NCI-H82 treated with DMSO at 0.1 percent for 48 hours (cell line): ENCODE measurements at regions not wholly inside any gene's neighbourhood (a gene's known extent, or its start where the extent isn't known, plus 50 kb on each side); places are given as distances from the start of the nearest gene placed in this dataset.
"Not testable (repeated sequence)": the region's sequence is repeated elsewhere in the genome, so short reads cannot be mapped to it uniquely, and the experiment has no call there.

Source experiments
- DNase-seq: peaks from one replicate; lab custom pipeline; 2025; ENCODE audit not compliant: unreplicated experiment; lab: John Stamatoyannopoulos, UW

DNA sequence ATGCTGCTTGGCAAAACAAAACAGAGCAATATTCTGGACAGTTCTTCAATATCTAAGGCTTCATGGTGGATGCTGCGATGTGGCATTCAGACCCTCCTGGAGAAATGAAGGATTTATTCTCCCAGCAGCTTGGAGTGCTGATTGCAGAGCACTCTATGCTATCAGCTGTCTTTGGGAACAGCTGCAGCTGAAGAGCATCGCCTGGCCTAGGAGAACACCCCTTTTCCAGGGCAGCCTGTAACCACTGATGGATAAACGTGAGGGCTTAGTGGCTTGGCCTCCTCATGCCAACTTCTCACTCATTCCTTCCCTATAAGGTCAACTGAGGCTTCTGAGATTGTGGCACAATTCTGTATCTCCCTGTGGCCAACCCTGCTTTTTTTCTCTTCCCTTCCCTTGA lies 638.1 kb upstream of the CNTNAP2 start:
- no peak for DNase-seq

DNA sequence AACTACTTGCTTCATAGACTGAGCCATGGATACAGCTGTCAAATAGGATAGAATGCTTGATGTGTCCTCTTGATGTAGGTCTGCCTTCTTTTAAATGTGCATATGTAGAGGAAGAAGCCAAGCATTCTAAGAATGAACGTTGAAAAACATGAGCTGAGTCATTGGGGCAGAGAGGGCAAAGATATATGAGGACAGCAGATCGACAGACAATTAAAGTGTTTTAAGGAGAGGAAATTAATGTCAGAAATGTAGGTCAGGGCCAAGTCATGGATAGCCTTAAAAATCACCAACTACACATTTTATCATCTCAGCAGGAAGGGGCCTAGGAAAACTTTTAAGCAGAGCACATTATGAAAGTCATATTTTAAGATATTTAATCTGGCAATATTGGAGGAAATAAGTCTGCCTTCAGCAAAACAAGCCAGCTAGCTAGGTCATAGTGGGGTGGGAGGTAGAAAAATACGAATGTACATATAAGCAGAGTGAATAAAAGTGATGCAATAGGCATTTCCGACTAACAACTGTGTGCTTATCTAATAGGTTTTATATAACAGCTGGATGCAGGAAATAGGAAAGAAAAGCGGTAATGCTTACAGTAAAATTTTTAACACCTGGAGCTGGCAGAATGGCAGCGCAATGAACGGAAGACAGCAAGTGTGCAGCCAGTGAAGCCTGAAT lies 638.3 kb upstream of the TPK1 start:
- no peak for DNase-seq

DNA sequence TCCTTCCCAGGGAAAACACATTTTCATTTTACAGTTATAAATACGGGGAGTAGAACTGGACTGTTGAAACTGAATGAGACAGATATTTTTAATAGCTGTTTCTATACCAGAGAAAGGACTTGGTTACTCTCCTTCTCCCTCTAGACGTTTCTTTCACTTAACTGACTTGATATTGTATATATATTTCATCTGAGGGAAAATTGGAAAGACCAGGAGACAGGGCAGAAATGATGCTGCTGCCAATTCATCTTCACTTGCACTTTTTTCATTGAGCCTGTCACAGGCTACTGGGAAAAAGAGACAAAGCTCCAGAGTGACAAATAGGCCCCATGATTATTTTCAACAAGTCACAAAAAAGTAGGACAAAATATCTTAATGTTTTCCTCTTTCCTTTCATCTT lies 636.0 kb upstream of the TPK1 start:
- DNase-seq = no peak

DNA sequence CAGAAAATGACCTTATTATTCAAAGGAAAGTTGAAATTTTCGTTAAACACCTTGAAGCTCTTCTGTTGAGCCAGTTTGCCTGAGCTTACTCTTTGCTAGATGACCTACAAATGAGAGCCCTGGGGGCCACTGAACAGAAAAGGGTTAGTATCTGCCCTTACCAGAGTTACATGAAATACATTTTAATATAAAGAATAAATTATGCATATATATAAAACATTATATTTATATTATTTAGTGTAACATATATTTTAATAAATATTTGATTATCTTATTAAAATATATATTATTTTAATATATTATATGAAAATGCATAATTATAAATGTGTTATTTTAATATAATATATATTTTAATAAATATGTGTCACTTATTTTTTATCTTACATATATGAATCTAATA lies 628.4 kb upstream of the TPK1 start:
- no peak for DNase-seq

DNA sequence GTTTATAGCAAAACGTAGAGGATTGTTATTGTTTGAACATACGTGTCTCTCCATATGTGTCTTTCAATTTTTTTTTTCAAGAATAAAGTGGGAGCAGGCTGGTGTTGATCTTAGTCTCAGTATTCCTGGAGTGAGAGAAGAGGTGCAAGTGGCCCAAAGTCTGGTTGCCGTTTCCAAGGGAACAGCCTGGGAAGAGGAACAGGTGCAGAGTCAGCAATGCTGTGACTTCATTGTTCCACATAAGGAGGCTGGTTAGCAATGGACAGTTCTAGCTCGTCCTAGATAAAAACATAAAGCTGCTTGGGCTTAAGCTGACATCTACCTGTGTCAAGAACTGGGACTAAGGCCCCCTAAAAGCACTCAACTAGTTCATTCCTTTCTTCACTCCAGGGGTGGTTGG lies 626.6 kb upstream of the TPK1 start:
- DNase-seq = no peak

DNA sequence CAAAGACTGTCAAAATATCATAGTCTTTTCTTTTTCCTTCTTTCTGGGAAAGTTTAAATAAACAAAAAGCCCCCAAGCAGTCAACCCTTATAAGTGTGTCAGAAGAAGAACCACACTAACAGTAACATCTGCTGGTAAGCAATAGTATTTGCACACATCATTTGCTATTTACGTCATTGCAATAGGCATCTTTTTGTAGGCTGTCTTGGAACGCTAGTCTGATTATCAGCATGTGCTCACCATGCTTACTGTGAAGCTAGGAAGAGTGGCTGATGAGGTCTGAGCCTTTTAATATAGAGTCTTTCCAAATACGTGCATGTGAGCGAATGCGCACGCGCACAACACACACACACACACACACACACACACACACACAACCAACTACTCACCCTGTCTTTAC lies 599.0 kb upstream of the TPK1 start:
- DNase-seq = no peak

DNA sequence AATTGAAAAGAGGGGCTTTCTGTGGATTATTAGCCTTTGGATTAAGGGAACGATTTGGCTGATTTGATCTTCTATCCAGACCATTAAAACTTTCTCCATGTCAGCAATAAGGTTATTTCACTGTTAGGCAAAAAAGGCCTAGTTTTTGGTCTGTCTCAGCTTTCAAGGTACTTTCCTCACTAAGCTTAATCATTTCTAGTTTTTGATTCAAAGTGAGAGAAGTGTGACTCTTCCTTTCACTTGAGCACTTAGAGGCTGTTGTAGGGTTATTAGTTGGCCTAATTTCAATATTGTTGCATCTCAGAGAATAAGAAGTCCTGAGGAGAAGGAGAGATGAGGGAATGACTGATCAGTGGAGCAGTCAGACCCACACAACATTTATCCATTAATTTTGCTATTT lies 596.0 kb upstream of the TPK1 start:
- no peak for DNase-seq

DNA sequence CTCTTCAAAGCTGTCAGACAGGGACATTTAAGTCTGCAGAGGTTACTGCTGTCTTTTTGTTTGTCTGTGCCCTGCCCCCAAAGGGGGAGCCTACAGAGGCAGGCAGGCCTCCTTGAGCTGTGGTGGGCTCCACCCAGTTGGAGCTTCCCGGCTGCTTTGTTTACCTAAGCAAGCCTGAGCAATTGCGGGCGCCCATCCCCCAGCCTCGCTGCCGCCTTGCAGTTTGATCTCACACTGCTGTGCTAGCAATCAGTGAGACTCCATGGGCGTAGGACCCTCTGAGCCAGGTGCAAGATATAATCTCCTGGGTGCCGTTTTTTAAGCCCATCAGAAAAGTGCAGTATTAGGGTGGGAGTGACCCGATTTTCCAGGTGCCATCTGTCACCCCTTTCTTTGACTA lies 582.6 kb upstream of the TPK1 start:
- DNase-seq = not testable (repeated sequence)

DNA sequence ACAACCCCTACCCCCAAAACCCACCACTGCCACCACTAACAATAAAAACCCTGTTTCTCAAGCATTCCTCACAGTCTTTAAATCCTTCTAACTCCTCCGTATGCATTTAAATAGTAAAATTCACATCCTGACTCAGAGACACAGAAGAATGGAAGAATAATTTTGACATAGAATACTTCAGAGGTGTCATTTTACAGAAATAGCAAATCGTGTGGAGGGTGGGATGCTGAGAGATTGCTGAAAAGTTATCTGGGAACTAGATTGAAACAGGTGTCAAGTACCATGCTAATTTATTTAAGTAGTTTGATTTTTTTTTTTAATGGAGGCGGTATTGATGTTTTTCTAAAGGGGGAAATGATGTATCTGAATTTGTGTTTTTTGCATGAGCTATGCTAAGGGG lies 575.2 kb upstream of the TPK1 start:
- DNase-seq = no peak

DNA sequence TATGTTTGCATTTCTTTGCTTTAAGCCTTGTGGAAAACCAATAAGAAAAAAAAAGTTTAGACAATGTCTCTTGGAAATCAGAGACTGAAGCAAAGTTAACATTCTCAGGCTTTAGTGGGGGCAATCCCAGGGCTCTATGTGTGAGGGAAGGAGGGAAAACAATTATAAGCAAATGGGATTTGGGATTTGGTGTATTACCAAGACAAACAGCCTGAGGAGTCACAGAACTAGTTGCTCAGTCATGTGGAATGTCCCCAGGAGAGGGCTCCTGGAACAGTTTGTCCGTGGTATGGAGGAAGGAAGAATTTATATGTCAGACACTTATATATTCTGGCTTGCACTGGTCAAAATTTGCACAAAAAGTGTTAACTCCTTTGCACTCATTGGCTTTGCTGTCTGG lies 562.9 kb upstream of the TPK1 start:
- no peak for DNase-seq

DNA sequence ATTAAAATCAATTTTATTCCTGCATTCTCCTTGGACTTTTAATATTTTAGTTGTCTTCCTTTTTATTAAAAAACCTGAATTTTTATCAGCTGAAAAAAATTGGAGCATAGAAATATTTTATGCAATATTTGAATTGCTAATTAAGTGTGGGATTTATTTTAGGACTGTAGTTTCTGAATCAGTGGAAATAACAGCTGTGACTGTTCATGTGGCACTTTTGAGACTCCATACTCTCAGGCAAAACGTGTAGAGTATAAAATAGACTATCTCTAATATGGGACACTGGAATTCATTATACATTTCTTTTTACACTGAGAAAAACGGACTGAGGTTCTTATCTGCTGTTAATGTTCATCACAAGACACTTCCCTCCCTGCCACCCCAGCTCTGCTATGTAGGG lies 558.3 kb upstream of the TPK1 start:
- no peak for DNase-seq

DNA sequence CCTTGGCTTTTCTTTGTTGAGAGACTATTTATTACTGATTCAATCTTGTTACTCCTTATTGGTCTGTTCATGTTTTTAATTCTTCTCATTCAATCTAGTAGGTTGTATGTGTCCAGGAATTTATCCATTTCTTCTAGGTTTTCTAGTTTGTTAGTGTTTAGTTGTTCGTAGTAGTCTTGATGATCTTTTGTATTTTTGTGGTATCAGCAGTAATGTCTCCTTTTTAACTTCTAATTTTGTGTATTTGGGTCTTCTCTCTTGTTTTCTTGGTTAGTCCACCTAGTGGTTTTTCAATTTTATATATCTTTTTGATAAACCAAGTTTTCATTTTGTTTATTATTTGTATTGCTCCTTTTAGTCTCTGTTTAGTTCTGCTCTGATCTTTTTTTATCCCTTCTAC lies 546.9 kb upstream of the TPK1 start:
- DNase-seq = no peak

DNA sequence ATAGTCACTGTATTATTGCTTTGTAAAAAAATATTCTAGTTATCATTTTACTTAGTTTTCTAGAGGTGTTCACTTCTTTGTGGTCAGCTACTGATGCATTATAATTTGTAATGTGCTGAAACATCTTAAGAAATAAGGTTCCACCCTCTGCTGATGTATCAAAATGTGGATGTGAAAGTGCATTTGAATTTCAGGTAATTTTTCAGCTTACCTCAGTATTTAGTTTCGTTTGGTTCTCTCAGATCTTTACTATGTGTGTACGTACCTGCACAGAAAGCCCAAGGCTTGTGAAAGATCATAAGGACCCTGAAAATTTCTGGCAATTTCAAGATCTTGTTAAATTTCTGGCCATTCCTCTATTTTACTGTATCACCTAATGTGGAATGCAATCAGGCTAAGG lies 542.3 kb upstream of the TPK1 start:
- no peak for DNase-seq

DNA sequence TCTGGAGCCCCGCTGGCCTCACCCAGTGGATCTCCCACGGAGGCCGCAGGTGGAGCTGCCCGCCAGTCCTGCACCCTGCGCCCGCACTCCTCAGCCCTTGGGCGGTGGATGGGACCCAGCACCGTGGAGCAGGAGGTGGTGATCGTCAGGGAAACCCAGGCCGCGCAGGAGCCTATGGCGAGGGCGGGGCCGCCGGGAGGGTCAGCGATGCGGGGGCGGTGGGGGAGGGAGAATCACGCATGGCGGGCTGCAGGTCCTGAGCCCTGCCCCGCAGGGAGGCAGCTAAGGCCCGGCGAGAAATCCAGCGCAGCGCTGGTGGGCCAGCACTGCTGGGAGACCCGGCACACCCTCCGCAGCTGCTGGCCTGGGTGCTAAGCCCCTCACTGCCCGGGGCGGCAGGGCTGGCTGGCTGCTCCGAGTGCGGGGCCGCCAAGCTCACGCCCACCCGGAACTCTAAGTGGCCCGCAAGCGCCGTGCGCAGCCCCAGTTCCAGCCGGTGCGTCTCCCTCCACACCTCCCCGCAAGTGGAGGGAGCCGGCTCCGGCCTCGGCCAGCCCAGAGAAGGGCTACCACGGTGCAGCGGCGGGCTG lies 524.8 kb upstream of the TPK1 start:
- DNase-seq = no peak

DNA sequence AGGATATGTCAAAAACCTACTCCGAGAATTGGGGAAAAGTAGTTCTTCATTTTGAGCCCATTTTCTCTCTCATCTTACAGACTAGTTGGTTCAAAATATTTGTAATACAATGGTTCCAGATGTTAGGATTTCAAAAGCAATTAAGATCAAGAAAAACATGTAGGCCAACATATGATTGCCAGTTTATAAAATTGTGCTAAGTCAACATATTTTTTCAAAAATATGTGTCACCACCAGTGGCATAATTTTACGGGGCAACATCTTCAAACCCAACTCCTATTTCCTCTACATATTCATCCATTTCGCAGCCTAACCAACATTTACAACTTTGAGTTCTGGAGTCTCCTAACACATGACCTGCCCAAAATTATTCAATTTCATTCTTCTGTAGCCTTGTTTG lies 514.5 kb upstream of the TPK1 start:
- DNase-seq = no peak

DNA sequence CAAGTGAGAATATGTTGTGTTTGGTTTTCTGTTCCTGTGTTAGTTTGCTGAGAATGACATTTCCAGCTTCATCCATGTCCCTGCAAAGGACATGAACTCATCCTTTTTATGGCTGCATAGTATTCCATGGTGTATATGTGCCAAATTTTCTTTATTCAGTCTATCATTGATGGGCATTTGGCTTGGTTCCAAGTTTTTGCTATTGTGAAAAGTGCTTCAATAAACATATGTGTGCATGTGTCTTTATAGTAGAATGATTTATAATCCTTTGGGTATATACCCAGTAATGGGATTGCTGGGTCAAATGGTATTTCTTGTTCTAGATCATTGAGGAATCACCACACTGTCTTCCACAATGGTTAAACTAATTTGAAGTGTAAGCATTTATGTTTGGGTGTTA lies 513.6 kb upstream of the TPK1 start:
- not testable (repeated sequence) for DNase-seq

DNA sequence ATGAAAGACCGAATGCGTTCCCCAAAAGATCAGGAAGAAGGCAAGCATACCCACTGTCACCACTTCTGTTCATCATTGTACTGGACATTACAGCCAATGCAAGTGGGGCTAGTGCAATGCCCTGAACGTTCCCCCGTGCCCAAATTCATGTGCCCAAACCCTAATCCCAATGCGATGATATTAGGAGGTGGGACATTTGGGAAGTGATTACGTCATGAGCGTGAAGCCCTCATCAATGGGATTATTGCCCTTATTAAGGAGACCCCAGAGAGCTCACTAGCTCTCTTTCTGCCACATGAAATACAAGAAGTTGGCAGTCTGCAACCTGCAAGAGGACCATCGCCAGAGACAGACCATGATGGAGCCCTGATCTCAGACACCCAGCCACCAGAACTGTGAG lies 511.4 kb upstream of the TPK1 start:
- DNase-seq = no peak

DNA sequence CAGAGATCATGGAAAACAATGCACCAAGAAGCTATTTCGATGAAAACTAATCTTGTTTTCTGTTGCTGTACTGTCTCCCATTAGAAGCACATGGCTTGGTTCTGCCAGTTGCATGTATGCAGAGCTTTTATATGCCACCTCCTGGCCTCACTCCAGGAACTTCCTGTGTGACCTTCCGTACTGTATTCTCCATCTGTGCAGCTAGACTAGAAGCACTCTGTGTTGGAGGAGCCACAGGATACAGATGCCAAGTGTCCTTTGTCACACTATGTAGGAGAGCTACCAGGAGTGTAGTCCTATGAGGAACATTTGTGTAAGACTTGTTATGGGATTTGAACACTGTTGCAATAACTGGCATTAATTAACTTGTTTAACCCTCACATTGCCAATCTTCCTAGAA lies 503.5 kb upstream of the TPK1 start:
- DNase-seq = no peak

DNA sequence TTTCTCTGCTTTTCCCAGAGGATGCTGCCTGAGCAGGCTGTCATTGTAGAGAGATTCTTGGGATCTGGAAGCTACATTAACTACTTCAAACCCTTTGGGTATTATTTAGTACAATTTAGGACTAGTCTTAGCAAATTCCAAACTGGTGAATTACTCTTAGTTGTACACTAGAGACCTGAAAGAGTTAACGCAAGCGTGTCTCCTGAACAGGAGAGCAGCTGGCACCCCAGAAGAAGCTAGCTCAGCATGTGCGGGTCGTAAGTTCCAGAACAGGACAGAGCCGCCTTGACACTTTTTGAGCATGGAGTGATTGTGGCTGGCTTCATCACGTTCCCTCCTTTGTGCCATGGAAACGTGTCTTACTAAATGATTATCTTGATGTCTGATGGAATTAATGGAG lies 495.7 kb upstream of the TPK1 start:
- no peak for DNase-seq

DNA sequence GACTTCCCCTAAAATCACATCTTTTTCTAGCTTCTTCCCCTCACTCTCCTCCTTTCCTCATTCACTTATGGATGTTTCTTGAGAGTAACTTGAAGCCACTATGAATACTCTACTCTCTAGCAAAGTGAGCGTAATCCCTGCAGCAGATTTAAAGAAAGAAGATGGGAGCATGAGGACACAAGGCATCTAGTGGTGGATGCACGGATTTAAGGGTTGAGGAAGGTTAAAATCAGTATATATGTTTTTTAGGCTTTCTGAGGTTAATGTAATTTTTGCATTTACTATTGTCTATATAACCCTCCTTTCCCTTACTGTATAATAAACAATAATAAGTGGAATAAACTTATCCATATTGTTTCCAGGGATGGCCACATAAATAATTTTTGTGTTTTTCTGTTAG lies 495.2 kb upstream of the TPK1 start:
- no peak for DNase-seq

DNA sequence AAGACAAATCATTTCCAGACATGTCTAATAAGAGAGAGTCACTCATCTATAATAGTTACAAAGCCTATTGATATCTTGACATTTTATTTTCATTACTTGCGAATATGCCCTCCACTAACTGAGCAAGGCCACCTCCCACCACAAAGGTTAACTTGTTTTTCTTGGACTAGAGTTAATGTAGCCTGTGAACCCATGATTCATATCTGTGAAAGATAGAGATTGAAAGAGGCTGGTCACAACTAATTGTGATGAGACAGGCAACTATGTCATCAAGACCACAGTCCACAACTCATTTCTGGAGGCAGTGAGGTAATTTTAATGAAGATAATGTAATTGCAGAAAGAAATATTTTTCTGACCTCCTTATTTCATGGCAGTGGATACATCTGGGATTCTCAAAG lies 491.8 kb upstream of the TPK1 start:
- DNase-seq = no peak

DNA sequence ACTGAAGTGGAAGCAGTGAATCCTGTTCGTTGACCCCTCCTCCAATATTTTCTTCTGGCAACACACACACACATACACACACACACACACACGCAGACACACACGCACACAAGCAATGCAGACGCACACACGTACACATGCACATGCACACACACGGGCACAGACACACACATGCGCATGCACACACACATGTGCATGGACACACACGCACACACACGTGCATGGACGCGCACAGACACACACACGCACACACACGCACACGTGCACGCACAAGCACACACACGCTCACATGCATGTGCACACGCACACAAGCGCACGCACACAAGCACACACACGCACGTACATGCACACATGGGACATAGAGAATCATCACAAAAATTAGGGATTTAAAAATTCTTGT lies 488.2 kb upstream of the TPK1 start:
- no peak for DNase-seq

DNA sequence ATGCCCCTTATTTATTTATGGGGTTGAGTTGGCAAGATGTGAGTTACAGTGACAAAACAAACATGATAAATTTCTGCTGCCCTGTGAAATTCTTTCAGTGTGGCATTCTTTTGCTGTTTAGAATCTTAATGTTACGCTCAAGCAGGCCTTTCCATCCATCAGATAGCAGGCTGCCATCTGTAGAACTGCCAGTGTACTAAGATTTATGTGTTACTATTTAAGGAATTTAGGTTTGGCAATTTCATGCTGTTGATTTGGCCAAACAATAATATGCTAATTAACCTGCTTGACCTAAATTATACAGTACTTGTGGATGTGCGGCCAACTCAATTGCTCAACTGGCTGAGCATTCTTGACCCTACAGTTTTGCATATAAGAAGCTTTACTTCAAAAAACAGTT lies 477.7 kb upstream of the TPK1 start:
- DNase-seq = no peak
